Sigmoid colon (tissue), 4 donors: ENCODE measurements at regions not wholly inside any gene's neighbourhood (a gene's known extent, or its start where the extent isn't known, plus 50 kb on each side); places are given as distances from the start of the nearest gene placed in this dataset.

Source experiments
- POLR2A ChIP-seq, 2 donors: fragments of 450-650 bp; IDR thresholded peaks; one replicate each; pipeline ENCODE4 v1.6.1; 2016; ENCODE audit warnings: antibody characterized with exemption in 2 of 2, mild to moderate bottlenecking in 2 of 2, moderate library complexity in 2 of 2
- POLR2AphosphoS5 ChIP-seq, 4 donors: sonication (generic); formaldehyde crosslinking; IDR thresholded peaks; one replicate each; pipeline ENCODE4 v1.6.1; 2017; ENCODE audit warnings: antibody characterized with exemption in 4 of 4
- TF ChIP-seq, protein P1 (sequence below), 4 experiments: fragments of 450-650 bp in 3 of 4; fragments of 200-600 bp in 1 of 4; IDR thresholded peaks; one replicate each; pipeline ENCODE4 v1.5.1; 2016 to 2019; ENCODE audit warnings: antibody characterized with exemption in 4 of 4, mild to moderate bottlenecking in 3 of 4, moderate library complexity in 2 of 4

DNA sequence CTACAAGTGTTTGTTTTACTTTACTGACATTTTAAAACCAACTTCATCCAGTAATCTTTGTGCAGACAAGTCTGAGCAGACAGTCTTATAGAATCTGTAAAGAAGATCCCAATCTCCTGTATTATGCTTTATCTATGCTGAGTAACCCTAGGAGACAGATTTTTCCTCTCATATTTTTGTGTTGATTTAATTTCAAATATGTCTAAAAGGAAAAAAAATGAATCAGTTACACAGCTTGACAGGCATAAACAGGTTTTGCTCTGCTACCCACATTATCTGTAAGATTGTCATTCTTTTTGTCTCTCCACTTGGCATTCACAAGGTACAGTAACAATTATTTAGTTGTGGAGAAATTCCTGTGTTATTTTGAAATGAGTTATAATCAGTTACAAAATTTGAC, 415.0 kb downstream of the NYAP2 start:
- TF ChIP-seq, protein P1, sequence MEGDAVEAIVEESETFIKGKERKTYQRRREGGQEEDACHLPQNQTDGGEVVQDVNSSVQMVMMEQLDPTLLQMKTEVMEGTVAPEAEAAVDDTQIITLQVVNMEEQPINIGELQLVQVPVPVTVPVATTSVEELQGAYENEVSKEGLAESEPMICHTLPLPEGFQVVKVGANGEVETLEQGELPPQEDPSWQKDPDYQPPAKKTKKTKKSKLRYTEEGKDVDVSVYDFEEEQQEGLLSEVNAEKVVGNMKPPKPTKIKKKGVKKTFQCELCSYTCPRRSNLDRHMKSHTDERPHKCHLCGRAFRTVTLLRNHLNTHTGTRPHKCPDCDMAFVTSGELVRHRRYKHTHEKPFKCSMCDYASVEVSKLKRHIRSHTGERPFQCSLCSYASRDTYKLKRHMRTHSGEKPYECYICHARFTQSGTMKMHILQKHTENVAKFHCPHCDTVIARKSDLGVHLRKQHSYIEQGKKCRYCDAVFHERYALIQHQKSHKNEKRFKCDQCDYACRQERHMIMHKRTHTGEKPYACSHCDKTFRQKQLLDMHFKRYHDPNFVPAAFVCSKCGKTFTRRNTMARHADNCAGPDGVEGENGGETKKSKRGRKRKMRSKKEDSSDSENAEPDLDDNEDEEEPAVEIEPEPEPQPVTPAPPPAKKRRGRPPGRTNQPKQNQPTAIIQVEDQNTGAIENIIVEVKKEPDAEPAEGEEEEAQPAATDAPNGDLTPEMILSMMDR (IDR thresholded peaks at IDR 0.05), result no peak
- TF ChIP-seq POLR2A (IDR thresholded peaks at IDR 0.05) (no peak), POLR2AphosphoS5 (IDR thresholded peaks at IDR 0.05) (no peak)
